ENCODE measurements at regions not wholly inside any gene's neighbourhood (a gene's known extent, or its start where the extent isn't known, plus 50 kb on each side); places are given as distances from the start of the nearest gene placed in this dataset.
A peak's percentile ranks its signal among the peaks of the same experiment; 100 is the strongest.

DNA sequence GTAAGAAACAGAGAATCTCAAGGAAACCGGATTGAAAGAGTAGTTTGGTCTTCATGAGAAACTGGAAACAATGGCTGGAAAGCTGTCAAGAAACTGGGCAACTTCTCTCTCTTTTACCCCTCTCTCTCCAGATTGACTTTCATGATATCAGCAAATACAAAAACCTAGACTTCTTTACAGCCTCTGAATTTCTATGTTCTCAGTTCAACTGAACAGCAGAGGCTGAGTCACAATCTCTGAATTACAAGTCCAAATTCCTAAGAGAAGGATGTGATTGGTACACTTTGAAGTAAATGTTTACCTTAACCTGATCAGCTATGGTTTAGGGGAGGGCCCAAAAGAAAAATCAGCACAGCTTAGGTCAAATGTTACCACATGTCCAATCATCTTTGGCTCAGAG, 974.9 kb downstream of the RPA4 start:
- Histone ChIP-seq H3K4me2 (ENCODE audit: low read depth, low read length) (no peak overlapping the region), H4K5ac (ENCODE audit: low read depth, low read length) (no peak overlapping the region), H2BK15ac (ENCODE audit: low read depth, low read length) (no peak overlapping the region), H3K14ac (replicated peaks; ENCODE audit: low read depth, low read length) (no peak overlapping the region), H3K23ac (ENCODE audit: low read depth, low read length) (no peak overlapping the region), H2BK120ac (ENCODE audit: low read depth, low read length) (no peak overlapping the region), H4K20me1 (ENCODE audit: insufficient read depth, low read length) (no peaks in the 10 kb centered on the region), H2AK5ac (ENCODE audit: low read depth, low read length) (no peak overlapping the region), H3K79me1 (ENCODE audit: low read depth in 1 of 2, low read length in 2 of 2) (no peaks in the 10 kb centered on the region), H2BK5ac (ENCODE audit: low read depth, low read length, poor library complexity, severe bottlenecking) (no peak overlapping the region), H2BK20ac (ENCODE audit: low read depth, low read length) (no peak overlapping the region), H4K8ac (ENCODE audit: low read depth in 2 of 2, low read length in 2 of 2) (no peak overlapping the region), H2AFZ (replicated peaks; ENCODE audit: low read length, poor library complexity) (no peak overlapping the region), H3K18ac (ENCODE audit: low read depth, low read length) (no peak overlapping the region), H2AK9ac (replicated peaks; ENCODE audit: low read depth, low read length, poor library complexity) (no peak overlapping the region), H3K4me3 (ENCODE audit: insufficient read depth, low read depth, low read length) (no peak overlapping the region), H3K56ac (ENCODE audit: extremely low read depth, insufficient read depth, low read length) (no peak overlapping the region), H3K4me1 (ENCODE audit: control insufficient read depth, insufficient read depth, low read length) (no peaks in the 10 kb centered on the region; the same call in 1 of the 2 replicates), H3K9ac (ENCODE audit: low read depth, low read length) (no peak overlapping the region), H3K9me3 (ENCODE audit: control insufficient read depth, insufficient read depth, low read length) (no peaks in the 10 kb centered on the region), H3K9me1 (ENCODE audit: insufficient read depth, low read length) (no peaks in the 10 kb centered on the region), H3K27ac (ENCODE audit: insufficient read depth, low read length) (no peak overlapping the region), H3K36me3 (ENCODE audit: control insufficient read depth, insufficient read depth, low read length) (no peaks in the 10 kb centered on the region), H3K27me3 (ENCODE audit: control insufficient read depth, insufficient read depth, low read length) (no peaks in the 10 kb centered on the region), H4K91ac (ENCODE audit: insufficient read depth, low read depth, low read length) (no peak overlapping the region), H3K4ac (ENCODE audit: low read depth, low read length) (no peak overlapping the region)
- CTCF ChIA-PET = no interaction called here
- DNase-seq (peak; percentile 55), ATAC-seq (ENCODE audit: low read depth) (peak; percentile 42; the same call in 1 of the 2 replicates)
- POLR2A ChIA-PET (ENCODE audit: unreplicated experiment) = no interaction called here
- no CpG with 5 or more reads among the region's 1 CpG for WGBS, 2 experiments (ENCODE audit: extremely low coverage in 2 of 2, insufficient read length in 1 of 2)
- in situ Hi-C loops (cut with MboI; ENCODE audit: low sequenced_read_pairs) = no loop called here
- BruUV-seq (replicated peaks) = no TSS peak
- intact Hi-C loops (cut with micrococcal nuclease) = no loop called here
- TF ChIP-seq MXI1 (IDR thresholded peaks at IDR 0.05; ENCODE audit: borderline replicate concordance, low read depth, low read length) = no peak
- no peak for TF ChIP-seq SMC3 (IDR thresholded peaks at IDR 0.05; ENCODE audit: low read depth, low read length)
- TF ChIP-seq, protein P1, sequence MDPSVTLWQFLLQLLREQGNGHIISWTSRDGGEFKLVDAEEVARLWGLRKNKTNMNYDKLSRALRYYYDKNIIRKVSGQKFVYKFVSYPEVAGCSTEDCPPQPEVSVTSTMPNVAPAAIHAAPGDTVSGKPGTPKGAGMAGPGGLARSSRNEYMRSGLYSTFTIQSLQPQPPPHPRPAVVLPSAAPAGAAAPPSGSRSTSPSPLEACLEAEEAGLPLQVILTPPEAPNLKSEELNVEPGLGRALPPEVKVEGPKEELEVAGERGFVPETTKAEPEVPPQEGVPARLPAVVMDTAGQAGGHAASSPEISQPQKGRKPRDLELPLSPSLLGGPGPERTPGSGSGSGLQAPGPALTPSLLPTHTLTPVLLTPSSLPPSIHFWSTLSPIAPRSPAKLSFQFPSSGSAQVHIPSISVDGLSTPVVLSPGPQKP (IDR thresholded peaks at IDR 0.05; ENCODE audit: borderline replicate concordance, low read depth, low read length) = no peak
- TF ChIP-seq CHD1 (IDR thresholded peaks at IDR 0.05; ENCODE audit: low read depth, low read length) = no peak
- no peak for TF ChIP-seq POLR2A (IDR thresholded peaks at IDR 0.05; ENCODE audit: low read depth, low read length)
- no peak for TF ChIP-seq FOS (IDR thresholded peaks at IDR 0.05; ENCODE audit: low read depth, low read length)
- TF ChIP-seq, protein P2, sequence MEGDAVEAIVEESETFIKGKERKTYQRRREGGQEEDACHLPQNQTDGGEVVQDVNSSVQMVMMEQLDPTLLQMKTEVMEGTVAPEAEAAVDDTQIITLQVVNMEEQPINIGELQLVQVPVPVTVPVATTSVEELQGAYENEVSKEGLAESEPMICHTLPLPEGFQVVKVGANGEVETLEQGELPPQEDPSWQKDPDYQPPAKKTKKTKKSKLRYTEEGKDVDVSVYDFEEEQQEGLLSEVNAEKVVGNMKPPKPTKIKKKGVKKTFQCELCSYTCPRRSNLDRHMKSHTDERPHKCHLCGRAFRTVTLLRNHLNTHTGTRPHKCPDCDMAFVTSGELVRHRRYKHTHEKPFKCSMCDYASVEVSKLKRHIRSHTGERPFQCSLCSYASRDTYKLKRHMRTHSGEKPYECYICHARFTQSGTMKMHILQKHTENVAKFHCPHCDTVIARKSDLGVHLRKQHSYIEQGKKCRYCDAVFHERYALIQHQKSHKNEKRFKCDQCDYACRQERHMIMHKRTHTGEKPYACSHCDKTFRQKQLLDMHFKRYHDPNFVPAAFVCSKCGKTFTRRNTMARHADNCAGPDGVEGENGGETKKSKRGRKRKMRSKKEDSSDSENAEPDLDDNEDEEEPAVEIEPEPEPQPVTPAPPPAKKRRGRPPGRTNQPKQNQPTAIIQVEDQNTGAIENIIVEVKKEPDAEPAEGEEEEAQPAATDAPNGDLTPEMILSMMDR (conservative IDR thresholded peaks at IDR 0.05; ENCODE audit: low read depth, low read length) = no peak
- no peak for TF ChIP-seq CEBPB (IDR thresholded peaks at IDR 0.05; ENCODE audit: low read depth, low read length)
- TF ChIP-seq, protein P3, sequence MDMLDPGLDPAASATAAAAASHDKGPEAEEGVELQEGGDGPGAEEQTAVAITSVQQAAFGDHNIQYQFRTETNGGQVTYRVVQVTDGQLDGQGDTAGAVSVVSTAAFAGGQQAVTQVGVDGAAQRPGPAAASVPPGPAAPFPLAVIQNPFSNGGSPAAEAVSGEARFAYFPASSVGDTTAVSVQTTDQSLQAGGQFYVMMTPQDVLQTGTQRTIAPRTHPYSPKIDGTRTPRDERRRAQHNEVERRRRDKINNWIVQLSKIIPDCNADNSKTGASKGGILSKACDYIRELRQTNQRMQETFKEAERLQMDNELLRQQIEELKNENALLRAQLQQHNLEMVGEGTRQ (IDR thresholded peaks at IDR 0.05; ENCODE audit: low read depth, low read length) = no peak
- TF ChIP-seq MAZ (IDR thresholded peaks at IDR 0.05; ENCODE audit: borderline replicate concordance, low read depth, low read length) = no peak
- no peak for TF ChIP-seq NFE2L2 (IDR thresholded peaks at IDR 0.05; ENCODE audit: low read depth, low read length)
- TF ChIP-seq BHLHE40 (IDR thresholded peaks at IDR 0.05; ENCODE audit: low read depth, low read length) = no peak
- no peak for TF ChIP-seq MAFK (IDR thresholded peaks at IDR 0.05; ENCODE audit: low read depth, low read length)
- no peak for TF ChIP-seq RFX5 (IDR thresholded peaks at IDR 0.05; ENCODE audit: low read depth, low read length)
- TF ChIP-seq RAD21 (IDR thresholded peaks at IDR 0.05; ENCODE audit: low read length) = no peak
- no peak for TF ChIP-seq RCOR1 (IDR thresholded peaks at IDR 0.05; ENCODE audit: insufficient replicate concordance, low read length)
- dilution Hi-C loops (cut with HindIII; ENCODE audit: low sequenced_read_pairs, unreplicated experiment) = no loop called here
